Right atrium auricular region (tissue), 2 donors: ENCODE measurements at regions not wholly inside any gene's neighbourhood (a gene's known extent, or its start where the extent isn't known, plus 50 kb on each side); places are given as distances from the start of the nearest gene placed in this dataset.

Experiments used
- DNase-seq: peaks from one replicate; pipeline ENCODE4 v3.0.0-alpha.2; 2019; ENCODE audit warnings: low spot score
- H3K27ac ChIP-seq, 2 donors: fragments of 200-600 bp; sonication (generic); 1 replicate in 1 of 2; 2 replicates in 1 of 2; pipeline ENCODE4 v1.5.1; 2016 to 2019
- H3K27me3 ChIP-seq, 2 donors: fragments of 200-600 bp; sonication (generic); one replicate each; pipeline versions ENCODE4 v1.5.1 to v1.6.0; 2017 to 2019
- H3K36me3 ChIP-seq: fragments of 200-600 bp; sonication (generic); one replicate; pipeline ENCODE4 v1.5.1; 2016
- H3K4me1 ChIP-seq, 2 donors: fragments of 200-600 bp; sonication (generic); one replicate each; pipeline versions ENCODE4 v1.5.1 to v1.6.0; 2017 to 2019
- H3K4me3 ChIP-seq, 2 donors: fragments of 200-600 bp; sonication (generic); 1 replicate in 1 of 2; 2 replicates in 1 of 2; pipeline ENCODE4 v1.5.1; 2017 to 2019; ENCODE audit warnings: mild to moderate bottlenecking in 1 of 2, moderate library complexity in 1 of 2
- H3K9me3 ChIP-seq, 2 donors: fragments of 200-600 bp; sonication (generic); one replicate each; pipeline ENCODE4 v1.5.1; 2019
- CTCF ChIP-seq, 2 donors: fragments of 200-600 bp; sonication (generic); IDR thresholded peaks; one replicate each; pipeline ENCODE4 v1.5.1; 2019; ENCODE audit warnings: antibody characterized with exemption in 2 of 2

GRCh38 chr4:124433044-124433443 lies 279.5 kb downstream of the ANKRD50 start:
- Histone ChIP-seq H3K27ac (no peak overlapping the region), H3K4me1 (no peaks in the 10 kb centered on the region), H3K4me3 (no peak overlapping the region), H3K36me3 (no peaks in the 10 kb centered on the region), H3K9me3 (no peaks in the 10 kb centered on the region), H3K27me3 (no peaks in the 10 kb centered on the region)
- DNase-seq = no peak
- TF ChIP-seq CTCF (IDR thresholded peaks at IDR 0.05) = no peak

DNA sequence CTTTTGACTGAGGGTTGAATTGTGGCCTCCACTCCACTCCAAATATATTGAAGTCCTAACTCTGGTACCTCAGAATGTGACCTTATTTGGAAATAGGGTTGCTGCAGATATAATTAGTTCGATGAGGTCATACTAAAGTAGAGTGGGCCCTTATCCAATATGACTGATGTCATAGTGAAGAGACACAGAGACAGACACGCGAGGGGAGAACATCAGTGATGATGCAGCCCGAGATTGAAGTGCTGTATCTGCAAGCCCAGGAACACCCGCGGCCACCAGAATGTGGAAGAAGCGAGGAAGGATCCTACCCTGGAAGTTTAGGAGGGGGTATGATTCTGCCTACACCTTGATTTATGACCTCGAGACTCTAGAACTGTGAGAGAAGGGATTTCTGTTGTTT lies 279.0 kb downstream of the ANKRD50 start:
- Histone ChIP-seq H3K4me1 (no peaks in the 10 kb centered on the region), H3K27ac (no peak overlapping the region), H3K27me3 (no peaks in the 10 kb centered on the region), H3K4me3 (no peak overlapping the region), H3K36me3 (no peaks in the 10 kb centered on the region), H3K9me3 (no peaks in the 10 kb centered on the region)
- no peak for TF ChIP-seq CTCF (IDR thresholded peaks at IDR 0.05)
- DNase-seq = no peak

- no peaks in the 10 kb centered on the region for H3K27me3 ChIP-seq
- H3K36me3 ChIP-seq = no peaks in the 10 kb centered on the region
- H3K4me1 ChIP-seq = no peaks in the 10 kb centered on the region
- H3K4me3 ChIP-seq = no peak overlapping the region
- DNase-seq = no peak
- no peak for TF ChIP-seq CTCF (IDR thresholded peaks at IDR 0.05)
- no peak overlapping the region for H3K27ac ChIP-seq
- H3K9me3 ChIP-seq = no peaks in the 10 kb centered on the region
Observed at GRCh38 chr4:124435274-124435950, 277.1 kb downstream of the ANKRD50 start.

DNA sequence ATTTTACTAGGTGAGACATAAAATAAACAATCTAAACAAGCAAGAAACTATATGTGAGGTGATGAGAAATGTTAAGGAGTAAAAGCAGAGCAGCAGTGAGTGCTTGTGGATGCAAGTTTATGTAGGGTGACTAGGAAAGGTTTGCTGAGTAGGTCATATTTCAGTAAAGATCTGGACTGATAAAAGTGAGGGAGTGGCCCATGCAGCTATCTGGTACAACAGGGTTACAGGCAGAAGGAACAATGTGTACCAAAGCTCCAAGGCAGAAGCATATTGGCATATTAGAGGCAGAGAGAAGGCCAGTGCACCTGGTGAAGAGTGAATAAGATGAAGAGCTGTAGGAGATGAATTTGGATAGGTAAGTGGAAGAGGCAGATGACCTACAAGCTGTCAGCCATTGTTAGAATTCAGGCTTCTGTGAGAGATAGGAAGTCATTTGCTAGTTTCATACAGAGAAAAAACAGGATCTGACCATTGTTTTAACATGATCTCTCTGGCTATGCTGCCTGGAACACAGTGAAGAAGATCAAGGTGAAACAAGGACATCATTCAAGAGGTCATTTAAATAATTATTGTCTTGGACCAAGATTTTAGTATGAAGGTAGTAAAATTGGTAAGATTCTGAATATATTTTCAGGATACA lies 274.6 kb downstream of the ANKRD50 start:
- no peak for TF ChIP-seq CTCF (IDR thresholded peaks at IDR 0.05)
- no peaks in the 10 kb centered on the region for H3K4me1 ChIP-seq
- no peak for DNase-seq
- H3K27ac ChIP-seq = no peak overlapping the region
- no peaks in the 10 kb centered on the region for H3K27me3 ChIP-seq
- H3K9me3 ChIP-seq = no peaks in the 10 kb centered on the region
- H3K4me3 ChIP-seq = no peak overlapping the region
- H3K36me3 ChIP-seq = no peaks in the 10 kb centered on the region

DNA sequence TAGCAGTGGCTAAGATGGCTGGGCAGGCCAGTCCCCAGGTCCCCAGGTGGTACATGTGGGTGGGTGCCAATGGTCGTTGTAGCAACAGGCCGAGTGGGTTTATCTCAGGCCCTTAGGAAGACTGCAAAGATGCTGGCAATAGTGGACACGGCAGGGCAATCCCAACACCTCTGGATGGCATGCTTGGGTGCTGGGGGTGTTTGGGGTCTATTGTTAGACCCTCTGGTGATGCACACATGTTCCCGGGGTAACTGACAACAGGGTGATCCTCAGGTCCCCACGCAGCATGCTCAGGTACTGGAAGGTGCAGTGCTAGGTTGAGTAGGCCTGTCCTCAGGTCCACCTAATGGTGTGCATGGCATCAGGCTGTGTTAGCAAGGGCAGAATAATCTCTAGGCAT lies 267.5 kb downstream of the ANKRD50 start:
- Histone ChIP-seq H3K27me3 (no peaks in the 10 kb centered on the region), H3K36me3 (no peaks in the 10 kb centered on the region), H3K4me3 (no peak overlapping the region), H3K4me1 (no peaks in the 10 kb centered on the region), H3K9me3 (peaks cover 0 to 14% of the 10 kb centered on the region in 2 donors), H3K27ac (no peak overlapping the region)
- no peak for DNase-seq
- no peak for TF ChIP-seq CTCF (IDR thresholded peaks at IDR 0.05)

GRCh38 chr4:124449881-124450280 lies 262.7 kb downstream of the ANKRD50 start:
- TF ChIP-seq CTCF (IDR thresholded peaks at IDR 0.05) = no peak
- no peak overlapping the region for H3K27ac ChIP-seq
- H3K4me3 ChIP-seq = no peak overlapping the region
- no peaks in the 10 kb centered on the region for H3K9me3 ChIP-seq
- no peaks in the 10 kb centered on the region for H3K27me3 ChIP-seq
- no peak for DNase-seq
- no peaks in the 10 kb centered on the region for H3K36me3 ChIP-seq
- no peaks in the 10 kb centered on the region for H3K4me1 ChIP-seq
